ENCODE measurements at regions not wholly inside any gene's neighbourhood (a gene's known extent, or its start where the extent isn't known, plus 50 kb on each side); places are given as distances from the start of the nearest gene placed in this dataset.

- no peak for DNase-seq
These were observed 56.7 kb upstream of the SLC7A11 start for GRCh38 chr4:138298866-138299265.

GRCh38 chr4:138298431-138298830 lies 56.3 kb upstream of the SLC7A11 start:
- no peak for DNase-seq

DNA sequence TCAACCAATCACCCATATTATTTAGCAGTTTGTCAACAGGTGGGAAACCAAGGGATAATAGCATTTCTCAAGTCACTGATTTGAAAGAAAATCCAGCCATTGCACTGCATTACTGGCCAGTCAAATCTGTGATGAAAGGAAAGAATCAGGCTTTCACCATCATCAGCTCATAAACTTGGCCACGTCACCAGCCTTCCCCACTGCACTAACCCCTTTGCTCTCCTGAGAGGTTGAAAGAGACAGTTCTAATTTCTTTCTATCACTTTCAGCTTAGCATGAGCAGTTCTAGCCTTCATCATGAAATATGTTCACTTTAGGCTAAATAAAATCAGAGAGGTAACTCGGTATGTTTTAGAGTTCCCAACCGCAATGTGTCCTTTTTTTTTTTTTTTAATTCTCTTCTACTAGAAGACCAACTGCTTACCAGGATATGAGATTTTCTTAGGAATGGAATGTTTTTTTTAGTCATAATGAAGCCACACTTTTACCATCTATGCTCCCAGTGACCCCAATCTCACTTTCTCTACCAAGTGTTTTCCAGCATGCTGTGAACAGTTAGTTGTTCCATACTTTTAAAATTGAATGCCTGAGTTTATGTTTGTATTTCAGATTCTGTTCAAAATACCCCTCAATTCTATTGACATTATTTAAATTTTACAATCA lies 55.7 kb upstream of the SLC7A11 start:
- DNase-seq = no peak

DNA sequence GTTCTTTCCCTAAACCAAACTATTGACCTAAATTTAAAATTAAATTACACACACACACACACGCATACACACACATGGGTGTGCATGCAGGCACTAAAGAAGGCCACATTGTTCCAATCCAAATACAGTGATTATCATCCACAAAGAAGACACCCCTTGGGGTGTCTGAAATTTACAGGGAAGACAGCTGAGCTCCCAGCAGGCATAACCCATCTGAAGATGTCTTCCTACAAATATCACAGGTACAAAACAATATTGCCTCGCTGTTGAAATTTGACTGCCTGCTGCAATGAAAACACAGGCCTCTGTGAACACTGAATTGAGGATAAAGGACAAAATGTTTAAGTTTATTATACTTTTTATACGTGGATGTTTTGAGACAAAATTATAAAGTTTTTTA lies 50.2 kb upstream of the SLC7A11 start:
- no peak for DNase-seq

Measured in DMS79 (cell line).